Duodenal mucosa (tissue), 2 donors: ENCODE measurements at regions not wholly inside any gene's neighbourhood (a gene's known extent, or its start where the extent isn't known, plus 50 kb on each side); places are given as distances from the start of the nearest gene placed in this dataset.
"Not testable (repeated sequence)": the region's sequence is repeated elsewhere in the genome, so short reads cannot be mapped to it uniquely, and the experiment has no call there.

Experiments used
- H3K27ac ChIP-seq: one replicate; pipeline ENCODE4 v1.7.0; 2013; ENCODE audit warnings: low read depth, low read length
- H3K27me3 ChIP-seq, 2 donors: one replicate each; pipeline ENCODE4 v1.7.0; 2013; ENCODE audit warnings: low read length in 2 of 2, control low read depth in 1 of 2; ENCODE audit not compliant: insufficient read depth in 2 of 2, control insufficient read depth in 1 of 2
- H3K36me3 ChIP-seq, 2 donors: one replicate each; pipeline ENCODE4 v1.7.0; 2013; ENCODE audit warnings: low read length in 2 of 2, control low read depth in 1 of 2; ENCODE audit not compliant: insufficient read depth in 2 of 2, control insufficient read depth in 1 of 2
- H3K4me1 ChIP-seq, 2 donors: one replicate each; pipeline ENCODE4 v1.7.0; 2013; ENCODE audit warnings: low read length in 2 of 2, control low read depth in 1 of 2; ENCODE audit not compliant: insufficient read depth in 2 of 2, control insufficient read depth in 1 of 2
- H3K4me3 ChIP-seq, 2 donors: one replicate each; pipeline ENCODE4 v1.7.0; 2013; ENCODE audit warnings: low read length in 2 of 2, low read depth in 1 of 2
- H3K9ac ChIP-seq, 2 donors: one replicate each; pipeline ENCODE4 v1.7.0; 2013; ENCODE audit warnings: low read length in 2 of 2, low read depth in 1 of 2
- H3K9me3 ChIP-seq, 2 donors: one replicate each; pipeline ENCODE4 v1.7.0; 2013; ENCODE audit warnings: low read length in 2 of 2, control low read depth in 1 of 2; ENCODE audit not compliant: control insufficient read depth in 1 of 2

- Histone ChIP-seq H3K27ac (no peak overlapping the region), H3K27me3 (no peaks in the 10 kb centered on the region), H3K4me1 (peaks cover 0 to 5% of the 10 kb centered on the region in 2 donors), H3K36me3 (no peaks in the 10 kb centered on the region), H3K4me3 (no peak overlapping the region), H3K9me3 (no peaks in the 10 kb centered on the region), H3K9ac (no peak overlapping the region)
Observed at GRCh38 chr1:90246069-90246468, 251.2 kb downstream of the ZNF326 start.

- no peaks in the 10 kb centered on the region for H3K27me3 ChIP-seq
- no peak overlapping the region for H3K27ac ChIP-seq
- no peak overlapping the region for H3K9ac ChIP-seq
- no peaks in the 10 kb centered on the region for H3K9me3 ChIP-seq
- H3K4me1 ChIP-seq: no peaks in the 10 kb centered on the region
- no peaks in the 10 kb centered on the region for H3K36me3 ChIP-seq
- H3K4me3 ChIP-seq: no peak overlapping the region
Observed at GRCh38 chr1:90236493-90236892, 241.6 kb downstream of the ZNF326 start.

GRCh38 chr1:90223401-90223800, 228.5 kb downstream of the ZNF326 start:
- Histone ChIP-seq H3K9ac (no peak overlapping the region), H3K27me3 (no peaks in the 10 kb centered on the region), H3K9me3 (peaks cover 0 to 3% of the 10 kb centered on the region in 2 donors), H3K4me1 (peaks cover 0 to 5% of the 10 kb centered on the region in 2 donors), H3K27ac (no peak overlapping the region), H3K36me3 (no peaks in the 10 kb centered on the region), H3K4me3 (no peak overlapping the region)

GRCh38 chr1:90220941-90221693, 226.2 kb downstream of the ZNF326 start:
- Histone ChIP-seq H3K36me3 (no peaks in the 10 kb centered on the region), H3K9me3 (peaks cover 0 to 3% of the 10 kb centered on the region in 2 donors), H3K4me1 (peaks cover 0 to 5% of the 10 kb centered on the region in 2 donors), H3K4me3 (no peak overlapping the region), H3K27ac (no peak overlapping the region), H3K9ac (no peak overlapping the region), H3K27me3 (no peaks in the 10 kb centered on the region)

GRCh38 chr1:90220496-90220895, 225.6 kb downstream of the ZNF326 start:
- H3K4me3 ChIP-seq: no peak overlapping the region
- H3K27ac ChIP-seq: no peak overlapping the region
- H3K9ac ChIP-seq: no peak overlapping the region
- H3K36me3 ChIP-seq: no peaks in the 10 kb centered on the region
- H3K27me3 ChIP-seq: no peaks in the 10 kb centered on the region
- peaks cover 0 to 5% of the 10 kb centered on the region in 2 donors for H3K4me1 ChIP-seq
- H3K9me3 ChIP-seq: no peaks in the 10 kb centered on the region

- H3K27ac ChIP-seq, H3K9ac ChIP-seq, H3K27me3 ChIP-seq, H3K9me3 ChIP-seq, H3K36me3 ChIP-seq, H3K4me1 ChIP-seq: not testable (repeated sequence)
- H3K4me3 ChIP-seq: peak overlapping the region; percentile 29 to 30
Observed at GRCh38 chr1:90219166-90219871, 224.4 kb downstream of the ZNF326 start.

- Histone ChIP-seq H3K27me3 (no peaks in the 10 kb centered on the region), H3K4me1 (no peaks in the 10 kb centered on the region), H3K9ac (no peak overlapping the region), H3K36me3 (no peaks in the 10 kb centered on the region), H3K4me3 (no peak overlapping the region), H3K27ac (no peak overlapping the region), H3K9me3 (no peaks in the 10 kb centered on the region)
Observed at GRCh38 chr1:90210633-90211491, 216.0 kb downstream of the ZNF326 start.

GRCh38 chr1:90208949-90209348, 214.0 kb downstream of the ZNF326 start:
- H3K27ac ChIP-seq: no peak overlapping the region
- H3K9ac ChIP-seq: no peak overlapping the region
- H3K36me3 ChIP-seq: no peaks in the 10 kb centered on the region
- no peaks in the 10 kb centered on the region for H3K27me3 ChIP-seq
- no peak overlapping the region for H3K4me3 ChIP-seq
- H3K9me3 ChIP-seq: no peaks in the 10 kb centered on the region
- no peaks in the 10 kb centered on the region for H3K4me1 ChIP-seq

- H3K27ac ChIP-seq: no peak overlapping the region
Observed at GRCh38 chr1:90206260-90206659, 211.3 kb downstream of the ZNF326 start.

GRCh38 chr1:90204780-90205179, 209.9 kb downstream of the ZNF326 start:
- no peak overlapping the region for H3K27ac ChIP-seq
- no peaks in the 10 kb centered on the region for H3K9me3 ChIP-seq
- no peaks in the 10 kb centered on the region for H3K36me3 ChIP-seq
- no peak overlapping the region for H3K4me3 ChIP-seq
- H3K27me3 ChIP-seq: no peaks in the 10 kb centered on the region
- no peak overlapping the region for H3K9ac ChIP-seq
- H3K4me1 ChIP-seq: peaks cover 4 to 5% of the 10 kb centered on the region in 2 donors

More at GRCh38 chr1:90206260-90206659, 211.3 kb downstream of the ZNF326 start:
- Histone ChIP-seq H3K9ac (no peak overlapping the region), H3K4me1 (no peaks in the 10 kb centered on the region), H3K9me3 (no peaks in the 10 kb centered on the region), H3K4me3 (no peak overlapping the region), H3K36me3 (no peaks in the 10 kb centered on the region), H3K27me3 (no peaks in the 10 kb centered on the region)
